ENCODE measurements at regions not wholly inside any gene's neighbourhood (a gene's known extent, or its start where the extent isn't known, plus 50 kb on each side); places are given as distances from the start of the nearest gene placed in this dataset.

DNA sequence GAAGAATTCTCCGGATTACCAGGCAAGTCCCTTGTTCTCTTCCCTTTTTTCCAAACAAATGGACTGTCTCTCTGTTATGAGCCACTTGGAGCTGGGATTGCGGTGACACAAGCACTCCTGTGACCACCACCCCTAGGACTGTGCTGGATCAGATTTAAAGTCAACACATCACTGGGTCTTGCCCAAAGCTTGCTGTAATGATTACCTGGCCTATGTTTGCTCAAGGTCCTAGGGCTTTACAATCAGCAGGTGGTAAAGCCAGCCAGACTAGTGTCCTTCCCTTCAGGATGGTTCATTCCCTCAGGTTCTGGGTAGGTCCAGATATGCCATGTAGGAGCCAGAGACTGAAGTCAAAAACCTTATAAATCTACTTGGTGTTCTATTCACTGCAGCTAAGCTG lies 144.7 kb downstream of the COX18 start:
- H3K9ac ChIP-seq (ENCODE audit: extremely low read depth, low read length, poor library complexity, severe bottlenecking): no peak overlapping the region
- DNase-seq: no peak
- Mint-ChIP-seq H3K36me3 (ENCODE audit: low read depth) (no peaks in the 10 kb centered on the region), H3K9me3 (peaks cover 10% of the 10 kb centered on the region), H3K27ac (no peak overlapping the region), H3K27me3 (ENCODE audit: insufficient read depth) (no peaks in the 10 kb centered on the region), H3K4me3 (no peak overlapping the region), H3K4me1 (no peaks in the 10 kb centered on the region)
- TF ChIP-seq, protein P1, sequence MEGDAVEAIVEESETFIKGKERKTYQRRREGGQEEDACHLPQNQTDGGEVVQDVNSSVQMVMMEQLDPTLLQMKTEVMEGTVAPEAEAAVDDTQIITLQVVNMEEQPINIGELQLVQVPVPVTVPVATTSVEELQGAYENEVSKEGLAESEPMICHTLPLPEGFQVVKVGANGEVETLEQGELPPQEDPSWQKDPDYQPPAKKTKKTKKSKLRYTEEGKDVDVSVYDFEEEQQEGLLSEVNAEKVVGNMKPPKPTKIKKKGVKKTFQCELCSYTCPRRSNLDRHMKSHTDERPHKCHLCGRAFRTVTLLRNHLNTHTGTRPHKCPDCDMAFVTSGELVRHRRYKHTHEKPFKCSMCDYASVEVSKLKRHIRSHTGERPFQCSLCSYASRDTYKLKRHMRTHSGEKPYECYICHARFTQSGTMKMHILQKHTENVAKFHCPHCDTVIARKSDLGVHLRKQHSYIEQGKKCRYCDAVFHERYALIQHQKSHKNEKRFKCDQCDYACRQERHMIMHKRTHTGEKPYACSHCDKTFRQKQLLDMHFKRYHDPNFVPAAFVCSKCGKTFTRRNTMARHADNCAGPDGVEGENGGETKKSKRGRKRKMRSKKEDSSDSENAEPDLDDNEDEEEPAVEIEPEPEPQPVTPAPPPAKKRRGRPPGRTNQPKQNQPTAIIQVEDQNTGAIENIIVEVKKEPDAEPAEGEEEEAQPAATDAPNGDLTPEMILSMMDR (conservative IDR thresholded peaks at IDR 0.05): no peak
- H3K27me3 ChIP-seq (ENCODE audit: control insufficient read depth, insufficient read depth, low read length, poor library complexity, severe bottlenecking): no peaks in the 10 kb centered on the region
- no peaks in the 10 kb centered on the region for H3K36me3 ChIP-seq (ENCODE audit: control insufficient read depth, insufficient read depth, low read length)
- H3K27ac ChIP-seq (ENCODE audit: low read depth, low read length): no peak overlapping the region
- WGBS, 2 experiments (ENCODE audit: insufficient coverage in 1 of 2, insufficient read length in 1 of 2): 89 to 99% methylated on average over 2 of the region's 2 CpGs
- H3K4me1 ChIP-seq (ENCODE audit: control insufficient read depth, insufficient read depth, low read length): no peaks in the 10 kb centered on the region
- H3K4me3 ChIP-seq (ENCODE audit: low read length): no peak overlapping the region
- H3K9me3 ChIP-seq (ENCODE audit: control insufficient read depth, low read length): no peaks in the 10 kb centered on the region

DNA sequence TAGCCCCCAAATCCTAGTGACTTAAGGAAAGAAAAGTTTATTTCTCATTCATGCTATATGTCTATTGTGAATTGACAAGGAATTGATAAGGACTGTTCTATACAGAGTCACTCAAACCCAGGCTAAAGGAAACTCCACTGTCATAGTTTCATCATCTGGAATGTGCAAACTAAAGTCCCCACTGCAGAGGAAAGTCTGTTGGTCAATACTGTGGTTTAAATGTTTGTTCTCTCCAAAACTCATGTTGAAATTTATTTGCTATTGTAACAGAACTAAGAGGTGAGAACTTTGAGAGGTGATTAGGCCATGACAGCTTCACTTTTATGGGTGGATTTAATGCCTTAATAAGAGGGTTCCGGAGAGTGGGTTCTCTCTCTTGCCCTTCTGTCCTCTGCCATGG lies 149.6 kb downstream of the COX18 start:
- Mint-ChIP-seq H3K9me3 (peaks cover under 1% of the 10 kb centered on the region), H3K27ac (no peak overlapping the region), H3K4me1 (no peaks in the 10 kb centered on the region), H3K36me3 (ENCODE audit: low read depth) (no peaks in the 10 kb centered on the region), H3K4me3 (no peak overlapping the region), H3K27me3 (ENCODE audit: insufficient read depth) (no peaks in the 10 kb centered on the region)
- no peak overlapping the region for H3K27ac ChIP-seq (ENCODE audit: low read depth, low read length)
- H3K4me1 ChIP-seq (ENCODE audit: control insufficient read depth, insufficient read depth, low read length): no peaks in the 10 kb centered on the region
- DNase-seq: no peak
- no peak overlapping the region for H3K4me3 ChIP-seq (ENCODE audit: low read length)
- H3K36me3 ChIP-seq (ENCODE audit: control insufficient read depth, insufficient read depth, low read length): no peaks in the 10 kb centered on the region
- H3K27me3 ChIP-seq (ENCODE audit: control insufficient read depth, insufficient read depth, low read length, poor library complexity, severe bottlenecking): no peaks in the 10 kb centered on the region
- H3K9ac ChIP-seq (ENCODE audit: extremely low read depth, low read length, poor library complexity, severe bottlenecking): no peak overlapping the region
- WGBS, 2 experiments (ENCODE audit: insufficient coverage in 1 of 2, insufficient read length in 1 of 2): 80 to 86% methylated on average over 1 of the region's 1 CpG
- TF ChIP-seq, protein P1 (conservative IDR thresholded peaks at IDR 0.05): no peak
- no peaks in the 10 kb centered on the region for H3K9me3 ChIP-seq (ENCODE audit: control insufficient read depth, low read length)

DNA sequence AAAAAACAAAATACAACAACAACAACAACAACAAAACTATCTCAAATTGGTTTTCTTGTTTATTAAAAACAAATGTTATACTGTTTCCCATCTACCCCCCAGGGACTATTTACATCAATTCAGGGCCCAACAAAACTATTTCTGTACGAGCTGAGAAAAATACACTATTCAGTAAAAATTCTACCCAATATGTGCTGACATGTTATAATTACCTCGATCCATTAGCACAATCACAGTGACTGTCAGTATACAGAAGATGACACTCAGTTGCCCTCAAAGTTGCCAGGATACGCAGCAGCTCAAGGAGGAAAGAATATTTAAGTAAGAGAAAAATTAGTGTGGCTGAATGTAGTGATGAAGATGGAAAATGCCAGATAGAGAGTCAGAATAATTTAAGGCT lies 150.1 kb downstream of the COX18 start:
- no peak for DNase-seq
- H3K4me3 ChIP-seq (ENCODE audit: low read length): no peak overlapping the region
- WGBS, 2 experiments (ENCODE audit: insufficient coverage in 1 of 2, insufficient read length in 1 of 2): 86 to 95% methylated on average over 2 to 3 of the region's 3 CpGs
- no peaks in the 10 kb centered on the region for H3K36me3 ChIP-seq (ENCODE audit: control insufficient read depth, insufficient read depth, low read length)
- Mint-ChIP-seq H3K27me3 (ENCODE audit: insufficient read depth) (no peaks in the 10 kb centered on the region), H3K27ac (no peak overlapping the region), H3K36me3 (ENCODE audit: low read depth) (no peaks in the 10 kb centered on the region), H3K4me1 (no peaks in the 10 kb centered on the region), H3K9me3 (no peaks in the 10 kb centered on the region), H3K4me3 (no peak overlapping the region)
- H3K27me3 ChIP-seq (ENCODE audit: control insufficient read depth, insufficient read depth, low read length, poor library complexity, severe bottlenecking): no peaks in the 10 kb centered on the region
- H3K27ac ChIP-seq (ENCODE audit: low read depth, low read length): no peak overlapping the region
- H3K9ac ChIP-seq (ENCODE audit: extremely low read depth, low read length, poor library complexity, severe bottlenecking): no peak overlapping the region
- no peaks in the 10 kb centered on the region for H3K4me1 ChIP-seq (ENCODE audit: control insufficient read depth, insufficient read depth, low read length)
- no peaks in the 10 kb centered on the region for H3K9me3 ChIP-seq (ENCODE audit: control insufficient read depth, low read length)
- TF ChIP-seq, protein P1 (conservative IDR thresholded peaks at IDR 0.05): no peak

Data from endodermal cell (in vitro differentiated cells).